Smooth muscle cell (in vitro differentiated cells): ENCODE measurements at regions not wholly inside any gene's neighbourhood (a gene's known extent, or its start where the extent isn't known, plus 50 kb on each side); places are given as distances from the start of the nearest gene placed in this dataset.

ENCODE experiments used
- DNase-seq: peaks from one replicate; lab custom pipeline; 2025; ENCODE audit not compliant: unreplicated experiment; lab: John Stamatoyannopoulos, UW
- H2AFZ ChIP-seq: fragments of 200-600 bp; sonication (generic); 2 replicates; pipeline ENCODE4 v1.6.0; 2016; ENCODE audit warnings: antibody characterized with exemption, low read depth, mild to moderate bottlenecking
- H3F3A ChIP-seq: fragments of 200-600 bp; sonication (generic); 2 replicates; pipeline ENCODE4 v1.6.0; 2017; ENCODE audit warnings: antibody characterized with exemption, low read depth
- H3K27ac ChIP-seq: fragments of 200-600 bp; sonication (generic); 2 replicates; pipeline ENCODE4 v1.5.1; 2016; ENCODE audit warnings: low read depth, mild to moderate bottlenecking
- H3K27me3 ChIP-seq: fragments of 200-600 bp; sonication (generic); 2 replicates; pipeline ENCODE4 v1.6.1; 2016; ENCODE audit warnings: low read depth, mild to moderate bottlenecking
- H3K36me3 ChIP-seq: fragments of 200-600 bp; sonication (generic); 2 replicates; pipeline ENCODE4 v1.5.1; 2016; ENCODE audit warnings: low read depth
- H3K4me1 ChIP-seq: fragments of 200-600 bp; sonication (generic); 2 replicates; pipeline ENCODE4 v1.5.1; 2016; ENCODE audit warnings: low read depth
- H3K4me2 ChIP-seq: fragments of 200-600 bp; sonication (generic); 2 replicates; pipeline ENCODE4 v1.6.0; 2016; ENCODE audit warnings: mild to moderate bottlenecking
- H3K4me3 ChIP-seq: fragments of 200-600 bp; sonication (generic); 2 replicates; pipeline ENCODE4 v1.5.1; 2016; ENCODE audit warnings: mild to moderate bottlenecking
- H3K79me2 ChIP-seq: fragments of 200-600 bp; sonication (generic); 2 replicates; pipeline ENCODE4 v1.6.0; 2016; ENCODE audit warnings: low read depth, mild to moderate bottlenecking
- H3K9ac ChIP-seq: fragments of 200-600 bp; sonication (generic); 2 replicates; pipeline ENCODE4 v1.6.0; 2016; ENCODE audit warnings: low read depth
- H3K9me3 ChIP-seq: fragments of 200-600 bp; sonication (generic); replicated peaks from 2 replicates; pipeline ENCODE4 v1.5.1; 2016; ENCODE audit warnings: low read depth
- H4K20me1 ChIP-seq: fragments of 200-600 bp; sonication (generic); 2 replicates; pipeline ENCODE4 v1.6.0; 2016; ENCODE audit warnings: low read depth
- WGBS: methylation state at CpG from one replicate; pipeline ENCODE4 v1.1.7; 2016; ENCODE audit warnings: low lambda C conversion rate; 5-methylcytosine and 5-hydroxymethylcytosine counted together
- TF ChIP-seq, protein P1 (sequence below): fragments of 200-600 bp; sonication (generic); IDR thresholded peaks from 2 replicates; pipeline ENCODE4 v1.5.1; 2017; ENCODE audit warnings: borderline replicate concordance, mild to moderate bottlenecking, antibody characterized with exemption; ENCODE audit not compliant: insufficient read depth, poor library complexity, severe bottlenecking

DNA sequence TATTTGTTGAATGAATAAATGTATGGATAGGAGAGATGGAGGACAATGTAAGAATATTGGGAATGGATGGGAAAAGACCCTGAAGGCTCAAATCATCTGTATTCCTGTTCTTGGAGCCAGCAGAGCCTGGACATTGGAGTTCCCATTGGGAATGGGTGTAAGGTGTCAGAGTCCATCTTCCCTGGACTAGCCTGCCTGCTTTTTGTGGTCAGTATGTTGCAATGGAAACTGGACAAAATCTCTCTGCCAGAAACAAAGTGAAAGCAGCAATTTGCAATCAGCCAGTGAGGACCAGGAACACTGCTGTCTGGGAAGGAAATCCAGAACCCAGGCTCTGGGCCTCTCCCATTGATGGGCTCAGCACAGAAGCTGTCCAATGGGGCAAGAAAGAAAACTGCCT, 83.5 kb upstream of the SKOR2 start:
- Histone ChIP-seq H3K4me3 (no peak overlapping the region), H3K79me2 (no peaks in the 10 kb centered on the region), H3K27me3 (peaks cover 33% of the 10 kb centered on the region), H2AFZ (no peak overlapping the region), H3K9me3 (no peaks in the 10 kb centered on the region), H4K20me1 (no peaks in the 10 kb centered on the region), H3K4me2 (no peak overlapping the region), H3K27ac (no peak overlapping the region), H3K9ac (no peak overlapping the region), H3F3A (no peaks in the 10 kb centered on the region), H3K36me3 (no peaks in the 10 kb centered on the region), H3K4me1 (no peaks in the 10 kb centered on the region)
- DNase-seq: no peak
- TF ChIP-seq, protein P1, sequence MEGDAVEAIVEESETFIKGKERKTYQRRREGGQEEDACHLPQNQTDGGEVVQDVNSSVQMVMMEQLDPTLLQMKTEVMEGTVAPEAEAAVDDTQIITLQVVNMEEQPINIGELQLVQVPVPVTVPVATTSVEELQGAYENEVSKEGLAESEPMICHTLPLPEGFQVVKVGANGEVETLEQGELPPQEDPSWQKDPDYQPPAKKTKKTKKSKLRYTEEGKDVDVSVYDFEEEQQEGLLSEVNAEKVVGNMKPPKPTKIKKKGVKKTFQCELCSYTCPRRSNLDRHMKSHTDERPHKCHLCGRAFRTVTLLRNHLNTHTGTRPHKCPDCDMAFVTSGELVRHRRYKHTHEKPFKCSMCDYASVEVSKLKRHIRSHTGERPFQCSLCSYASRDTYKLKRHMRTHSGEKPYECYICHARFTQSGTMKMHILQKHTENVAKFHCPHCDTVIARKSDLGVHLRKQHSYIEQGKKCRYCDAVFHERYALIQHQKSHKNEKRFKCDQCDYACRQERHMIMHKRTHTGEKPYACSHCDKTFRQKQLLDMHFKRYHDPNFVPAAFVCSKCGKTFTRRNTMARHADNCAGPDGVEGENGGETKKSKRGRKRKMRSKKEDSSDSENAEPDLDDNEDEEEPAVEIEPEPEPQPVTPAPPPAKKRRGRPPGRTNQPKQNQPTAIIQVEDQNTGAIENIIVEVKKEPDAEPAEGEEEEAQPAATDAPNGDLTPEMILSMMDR: no peak

DNA sequence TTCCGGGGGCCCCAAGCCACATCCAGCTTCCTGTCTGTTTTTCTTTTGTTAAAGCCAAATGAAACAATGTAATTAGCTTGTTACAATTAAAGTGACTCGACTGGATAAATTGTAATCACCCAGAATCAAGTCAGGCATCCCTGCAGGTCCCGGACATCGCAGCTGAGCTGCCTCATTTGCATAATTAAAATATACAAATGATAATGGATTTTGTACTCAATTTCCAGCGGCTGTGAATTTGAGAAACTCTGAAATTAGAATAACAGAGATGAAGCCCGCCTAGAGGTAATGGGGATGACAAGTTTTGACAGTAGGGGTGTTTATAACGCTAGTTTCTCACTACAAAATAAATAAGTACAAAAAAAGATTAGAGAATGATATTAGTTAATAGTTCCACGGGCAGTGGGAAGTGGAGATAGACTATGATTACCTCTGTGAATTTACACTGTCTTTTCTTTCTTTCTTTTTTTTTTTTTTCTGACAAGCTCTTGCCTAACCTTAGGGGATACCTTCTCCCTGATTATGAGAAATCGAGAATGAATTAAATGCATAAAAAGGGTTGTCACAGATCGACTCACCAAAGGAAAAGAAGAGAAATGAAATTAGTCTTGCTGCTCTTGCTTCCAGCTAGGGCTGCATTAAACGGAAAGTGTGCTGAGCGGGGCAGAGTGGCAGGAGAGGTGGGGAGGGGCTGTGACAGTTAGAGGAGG, 82.6 kb upstream of the SKOR2 start:
- Histone ChIP-seq H3K4me2 (no peak overlapping the region), H3F3A (no peaks in the 10 kb centered on the region), H3K9ac (no peak overlapping the region), H3K4me1 (no peaks in the 10 kb centered on the region), H3K27me3 (peaks cover 42% of the 10 kb centered on the region), H3K79me2 (no peaks in the 10 kb centered on the region), H3K36me3 (no peaks in the 10 kb centered on the region), H3K9me3 (no peaks in the 10 kb centered on the region), H3K27ac (no peak overlapping the region), H2AFZ (no peak overlapping the region), H3K4me3 (no peak overlapping the region), H4K20me1 (no peaks in the 10 kb centered on the region)
- WGBS: 82% methylated on average over 12 of the region's 12 CpGs
- TF ChIP-seq, protein P1: no peak
- DNase-seq: no peak

DNA sequence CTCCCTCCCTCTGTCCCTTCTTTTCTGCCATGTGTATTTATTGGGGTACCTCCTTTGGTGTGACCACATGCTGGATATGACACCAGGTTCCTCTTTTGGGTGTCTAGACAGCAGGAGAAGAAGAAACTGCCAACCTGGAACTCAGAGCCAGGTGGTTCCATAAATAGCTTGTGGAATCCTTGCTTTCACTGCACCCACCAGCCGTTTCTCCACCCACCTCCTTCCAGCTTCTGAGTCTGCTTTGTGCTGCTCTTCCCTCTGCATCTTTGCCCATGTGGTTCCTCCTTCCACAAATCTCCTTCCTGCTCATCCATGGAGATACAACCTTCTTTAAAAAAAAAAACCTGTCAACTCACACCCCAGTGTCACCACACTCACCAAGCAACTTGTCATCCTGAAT, 80.2 kb upstream of the SKOR2 start:
- no peak overlapping the region for H3K9ac ChIP-seq
- no peaks in the 10 kb centered on the region for H3K4me1 ChIP-seq
- TF ChIP-seq, protein P1: no peak
- no peaks in the 10 kb centered on the region for H3K79me2 ChIP-seq
- peaks cover 36% of the 10 kb centered on the region for H3K27me3 ChIP-seq
- no peak overlapping the region for H3K27ac ChIP-seq
- H4K20me1 ChIP-seq: no peaks in the 10 kb centered on the region
- 92% methylated on average over 1 of the region's 1 CpG for WGBS
- no peaks in the 10 kb centered on the region for H3K9me3 ChIP-seq
- no peak overlapping the region for H3K4me3 ChIP-seq
- H3F3A ChIP-seq: no peaks in the 10 kb centered on the region
- DNase-seq: no peak
- no peak overlapping the region for H3K4me2 ChIP-seq
- no peak overlapping the region for H2AFZ ChIP-seq
- H3K36me3 ChIP-seq: no peaks in the 10 kb centered on the region

DNA sequence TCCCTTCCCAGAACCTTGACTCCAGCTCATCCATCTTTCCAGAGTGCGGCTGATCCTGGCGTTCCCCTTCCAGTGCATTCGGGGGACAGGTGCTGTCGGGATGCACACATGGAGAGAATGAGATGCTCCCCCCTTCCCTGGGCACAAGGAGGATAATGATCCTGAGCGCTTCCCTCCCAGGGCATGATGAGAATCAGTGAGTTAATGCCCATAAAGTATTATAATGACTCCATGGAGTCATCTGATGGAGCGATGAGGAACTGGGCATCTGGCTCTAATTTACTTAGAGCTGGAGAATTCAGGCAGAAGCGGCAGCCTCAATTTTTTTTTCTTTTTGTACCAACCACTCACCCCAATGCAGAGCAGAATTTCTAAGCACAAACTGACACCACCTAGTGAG, 79.6 kb upstream of the SKOR2 start:
- no peaks in the 10 kb centered on the region for H3K36me3 ChIP-seq
- DNase-seq: no peak

More for the DNA sequence above, 79.6 kb upstream of the SKOR2 start:
- Histone ChIP-seq H3K27ac (no peak overlapping the region), H3K4me3 (no peak overlapping the region), H3K4me2 (no peak overlapping the region), H3K4me1 (no peaks in the 10 kb centered on the region), H3F3A (no peaks in the 10 kb centered on the region), H3K27me3 (peaks cover 36% of the 10 kb centered on the region), H2AFZ (no peak overlapping the region), H3K9me3 (no peaks in the 10 kb centered on the region), H3K79me2 (no peaks in the 10 kb centered on the region), H4K20me1 (no peaks in the 10 kb centered on the region), H3K9ac (no peak overlapping the region)
- 80% methylated on average over 7 of the region's 7 CpGs for WGBS
- TF ChIP-seq, protein P1: no peak
